Tibial nerve (tissue), 4 donors: ENCODE measurements at regions not wholly inside any gene's neighbourhood (a gene's known extent, or its start where the extent isn't known, plus 50 kb on each side); places are given as distances from the start of the nearest gene placed in this dataset.

ENCODE experiments used
- EP300 ChIP-seq, 2 donors: sonication (generic); formaldehyde crosslinking; IDR thresholded peaks; one replicate each; pipeline ENCODE4 v1.6.1; 2017; ENCODE audit warnings: antibody characterized with exemption in 2 of 2, mild to moderate bottlenecking in 1 of 2
- POLR2A ChIP-seq, 2 donors: fragments of 450-650 bp; IDR thresholded peaks; one replicate each; pipeline ENCODE4 v1.6.1; 2017; ENCODE audit warnings: antibody characterized with exemption in 2 of 2, mild to moderate bottlenecking in 2 of 2, moderate library complexity in 2 of 2
- TF ChIP-seq, protein P1 (sequence below), 5 experiments: fragments of 200-600 bp in 3 of 5; fragments of 450-650 bp in 2 of 5; sonication (generic) in 3 of 5; IDR thresholded peaks; one replicate each; pipeline ENCODE4 v1.5.1; 2016 to 2019; ENCODE audit warnings: antibody characterized with exemption in 5 of 5, mild to moderate bottlenecking in 3 of 5, moderate library complexity in 2 of 5

- TF ChIP-seq, protein P1, sequence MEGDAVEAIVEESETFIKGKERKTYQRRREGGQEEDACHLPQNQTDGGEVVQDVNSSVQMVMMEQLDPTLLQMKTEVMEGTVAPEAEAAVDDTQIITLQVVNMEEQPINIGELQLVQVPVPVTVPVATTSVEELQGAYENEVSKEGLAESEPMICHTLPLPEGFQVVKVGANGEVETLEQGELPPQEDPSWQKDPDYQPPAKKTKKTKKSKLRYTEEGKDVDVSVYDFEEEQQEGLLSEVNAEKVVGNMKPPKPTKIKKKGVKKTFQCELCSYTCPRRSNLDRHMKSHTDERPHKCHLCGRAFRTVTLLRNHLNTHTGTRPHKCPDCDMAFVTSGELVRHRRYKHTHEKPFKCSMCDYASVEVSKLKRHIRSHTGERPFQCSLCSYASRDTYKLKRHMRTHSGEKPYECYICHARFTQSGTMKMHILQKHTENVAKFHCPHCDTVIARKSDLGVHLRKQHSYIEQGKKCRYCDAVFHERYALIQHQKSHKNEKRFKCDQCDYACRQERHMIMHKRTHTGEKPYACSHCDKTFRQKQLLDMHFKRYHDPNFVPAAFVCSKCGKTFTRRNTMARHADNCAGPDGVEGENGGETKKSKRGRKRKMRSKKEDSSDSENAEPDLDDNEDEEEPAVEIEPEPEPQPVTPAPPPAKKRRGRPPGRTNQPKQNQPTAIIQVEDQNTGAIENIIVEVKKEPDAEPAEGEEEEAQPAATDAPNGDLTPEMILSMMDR (IDR thresholded peaks at IDR 0.05): no peak
- no peak for TF ChIP-seq POLR2A (IDR thresholded peaks at IDR 0.05)
- no peak for TF ChIP-seq EP300 (IDR thresholded peaks at IDR 0.05)
These were observed 306.3 kb upstream of the ESRRG start for GRCh38 chr1:217029281-217030157.
